ENCODE measurements at regions not wholly inside any gene's neighbourhood (a gene's known extent, or its start where the extent isn't known, plus 50 kb on each side); places are given as distances from the start of the nearest gene placed in this dataset.

DNA sequence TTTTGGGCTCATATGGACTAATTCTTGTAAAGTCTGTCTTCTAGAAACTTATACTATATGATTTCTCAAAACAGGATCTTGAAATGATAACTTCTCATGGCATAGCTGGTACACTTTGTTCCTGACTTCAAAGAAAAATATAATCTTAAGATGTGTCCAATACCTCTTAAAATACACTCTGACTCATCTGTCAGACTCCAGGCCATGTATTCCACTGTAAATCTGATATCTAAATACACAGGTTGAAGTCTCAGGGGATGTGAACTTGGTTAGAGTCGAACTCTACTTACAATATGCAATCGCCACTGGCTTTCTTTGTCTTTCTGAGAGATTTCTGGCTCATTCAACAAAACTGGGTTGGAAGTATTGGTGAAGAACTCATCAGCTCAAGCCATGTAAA is 99.8 kb downstream of the LACC1 start:
- TF ChIP-seq EZH2phosphoT487 (IDR thresholded peaks at IDR 0.05; ENCODE audit: insufficient read depth, low read depth) (no peak), EZH2 (IDR thresholded peaks at IDR 0.05; ENCODE audit: insufficient read depth, poor library complexity, severe bottlenecking) (no peak)
- 59 to 71% methylated on average over 2 of the region's 2 CpGs for WGBS, 2 experiments (ENCODE audit: low coverage in 1 of 2, low lambda C conversion rate in 2 of 2, missing lambda C conversion rate in 2 of 2)
- peaks cover 18% of the 10 kb centered on the region for H3K27me3 ChIP-seq (replicated peaks; ENCODE audit: insufficient read depth)
- H3K36me3 ChIP-seq (ENCODE audit: low read depth) = no peaks in the 10 kb centered on the region
- no peaks in the 10 kb centered on the region for H3K9me2 ChIP-seq (ENCODE audit: insufficient read depth)
- no peak overlapping the region for H3K9ac ChIP-seq
- no peak overlapping the region for H3K4me2 ChIP-seq (ENCODE audit: unreplicated experiment)
- no peaks in the 10 kb centered on the region for H3K79me2 ChIP-seq (ENCODE audit: insufficient read depth)
- H3K4me3 ChIP-seq = no peak overlapping the region
- no peak overlapping the region for H3K27ac ChIP-seq
- H2AFZ ChIP-seq = no peak overlapping the region
- no peak for DNase-seq
- no peaks in the 10 kb centered on the region for H3K9me3 ChIP-seq (ENCODE audit: low read depth)
- no peaks in the 10 kb centered on the region for H3F3A ChIP-seq (ENCODE audit: insufficient read depth)
- no peaks in the 10 kb centered on the region for H4K20me1 ChIP-seq (ENCODE audit: insufficient read depth)
- in situ Hi-C loops (cut with MboI) = no loop called here
- no peaks in the 10 kb centered on the region for H3K4me1 ChIP-seq (ENCODE audit: insufficient read depth)

DNA sequence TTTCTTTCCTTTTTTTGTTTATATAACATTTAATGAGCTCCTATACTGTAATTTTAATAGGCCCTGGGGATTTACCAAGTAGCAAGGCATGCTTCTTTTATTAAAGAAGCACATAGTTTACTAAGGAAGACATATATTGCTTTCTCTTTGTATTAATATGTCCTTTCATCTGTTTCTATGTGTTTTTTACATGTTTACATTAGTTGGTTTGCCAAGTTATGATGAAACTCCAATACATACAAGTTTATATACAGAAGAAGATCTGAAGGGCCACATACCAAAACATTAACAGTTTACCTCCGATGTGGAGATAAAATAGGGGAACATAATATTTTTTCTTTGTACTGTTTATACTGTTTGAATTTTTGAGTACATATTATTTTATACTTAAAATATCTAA is 100.9 kb downstream of the LACC1 start:
- 37 to 54% methylated on average over 1 of the region's 1 CpG for WGBS, 2 experiments (ENCODE audit: low coverage in 1 of 2, low lambda C conversion rate in 2 of 2, missing lambda C conversion rate in 2 of 2)
- H3K27me3 ChIP-seq (replicated peaks; ENCODE audit: insufficient read depth) = peaks cover 29% of the 10 kb centered on the region
- H2AFZ ChIP-seq = no peak overlapping the region
- no peak overlapping the region for H3K27ac ChIP-seq
- no peak overlapping the region for H3K9ac ChIP-seq
- H3K36me3 ChIP-seq (ENCODE audit: low read depth) = no peaks in the 10 kb centered on the region
- H3K9me3 ChIP-seq (ENCODE audit: low read depth) = no peaks in the 10 kb centered on the region
- no peak for TF ChIP-seq EZH2phosphoT487 (IDR thresholded peaks at IDR 0.05; ENCODE audit: insufficient read depth, low read depth)
- no peak for TF ChIP-seq EZH2 (IDR thresholded peaks at IDR 0.05; ENCODE audit: insufficient read depth, poor library complexity, severe bottlenecking)
- no peaks in the 10 kb centered on the region for H3K79me2 ChIP-seq (ENCODE audit: insufficient read depth)
- in situ Hi-C loops (cut with MboI) = no loop called here
- H3K4me2 ChIP-seq (ENCODE audit: unreplicated experiment) = no peak overlapping the region
- no peak overlapping the region for H3K4me3 ChIP-seq
- no peaks in the 10 kb centered on the region for H3K4me1 ChIP-seq (ENCODE audit: insufficient read depth)
- H4K20me1 ChIP-seq (ENCODE audit: insufficient read depth) = no peaks in the 10 kb centered on the region
- H3F3A ChIP-seq (ENCODE audit: insufficient read depth) = no peaks in the 10 kb centered on the region
- H3K9me2 ChIP-seq (ENCODE audit: insufficient read depth) = no peaks in the 10 kb centered on the region
- DNase-seq = no peak

DNA sequence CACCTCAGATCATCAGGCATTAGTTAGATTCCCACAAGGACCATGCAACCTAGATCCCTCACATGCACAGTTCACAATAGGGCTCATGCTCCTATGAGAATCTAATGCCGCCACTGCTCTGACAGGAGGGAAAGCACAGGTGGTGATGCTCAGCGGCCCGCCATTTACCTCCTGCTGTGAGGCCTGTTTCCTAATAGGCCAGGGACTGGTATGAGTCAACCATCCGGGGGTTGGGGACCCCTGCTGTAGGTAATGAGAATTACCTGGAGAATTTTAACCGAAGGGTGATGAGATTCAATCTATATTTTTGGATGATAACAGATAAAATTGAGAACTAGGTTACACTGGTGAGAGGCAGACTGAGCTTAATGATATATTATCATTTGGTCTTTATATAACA is 101.4 kb downstream of the LACC1 start:
- no peak for DNase-seq
- Histone ChIP-seq H3K4me1 (ENCODE audit: insufficient read depth) (no peaks in the 10 kb centered on the region), H3K79me2 (ENCODE audit: insufficient read depth) (no peaks in the 10 kb centered on the region), H3K27me3 (replicated peaks; ENCODE audit: insufficient read depth) (peaks cover 29% of the 10 kb centered on the region), H4K20me1 (ENCODE audit: insufficient read depth) (no peaks in the 10 kb centered on the region), H3K4me2 (ENCODE audit: unreplicated experiment) (no peak overlapping the region), H3K27ac (no peak overlapping the region), H3F3A (ENCODE audit: insufficient read depth) (no peaks in the 10 kb centered on the region), H3K4me3 (no peak overlapping the region), H3K9ac (no peak overlapping the region), H3K9me2 (ENCODE audit: insufficient read depth) (no peaks in the 10 kb centered on the region), H3K9me3 (ENCODE audit: low read depth) (no peaks in the 10 kb centered on the region), H2AFZ (no peak overlapping the region), H3K36me3 (ENCODE audit: low read depth) (no peaks in the 10 kb centered on the region)
- WGBS, 2 experiments (ENCODE audit: low coverage in 1 of 2, low lambda C conversion rate in 2 of 2, missing lambda C conversion rate in 2 of 2) = 80 to 89% methylated on average over 5 of the region's 5 CpGs
- in situ Hi-C loops (cut with MboI) = no loop called here
- TF ChIP-seq EZH2 (IDR thresholded peaks at IDR 0.05; ENCODE audit: insufficient read depth, poor library complexity, severe bottlenecking) (no peak), EZH2phosphoT487 (IDR thresholded peaks at IDR 0.05; ENCODE audit: insufficient read depth, low read depth) (no peak)

GRCh38 chr13:43981512-43982301 is 102.0 kb downstream of the LACC1 start:
- H3K27ac ChIP-seq = no peak overlapping the region
- no peak for DNase-seq
- no peak overlapping the region for H3K4me2 ChIP-seq (ENCODE audit: unreplicated experiment)
- H4K20me1 ChIP-seq (ENCODE audit: insufficient read depth) = no peaks in the 10 kb centered on the region
- no peaks in the 10 kb centered on the region for H3K79me2 ChIP-seq (ENCODE audit: insufficient read depth)
- no peaks in the 10 kb centered on the region for H3F3A ChIP-seq (ENCODE audit: insufficient read depth)
- no peaks in the 10 kb centered on the region for H3K9me2 ChIP-seq (ENCODE audit: insufficient read depth)
- H3K4me1 ChIP-seq (ENCODE audit: insufficient read depth) = no peaks in the 10 kb centered on the region
- H2AFZ ChIP-seq = no peak overlapping the region
- H3K9ac ChIP-seq = no peak overlapping the region
- in situ Hi-C loops (cut with MboI) = no loop called here
- no peaks in the 10 kb centered on the region for H3K36me3 ChIP-seq (ENCODE audit: low read depth)
- no peak for TF ChIP-seq EZH2 (IDR thresholded peaks at IDR 0.05; ENCODE audit: insufficient read depth, poor library complexity, severe bottlenecking)
- TF ChIP-seq EZH2phosphoT487 (IDR thresholded peaks at IDR 0.05; ENCODE audit: insufficient read depth, low read depth) = no peak
- 45 to 47% methylated on average over 3 of the region's 3 CpGs for WGBS, 2 experiments (ENCODE audit: low coverage in 1 of 2, low lambda C conversion rate in 2 of 2, missing lambda C conversion rate in 2 of 2)
- H3K9me3 ChIP-seq (ENCODE audit: low read depth) = no peaks in the 10 kb centered on the region
- no peak overlapping the region for H3K4me3 ChIP-seq
- H3K27me3 ChIP-seq (replicated peaks; ENCODE audit: insufficient read depth) = peaks cover 29% of the 10 kb centered on the region

Measured in GM23248 (cell line).